Stomach (tissue), 4 donors: ENCODE measurements at regions not wholly inside any gene's neighbourhood (a gene's known extent, or its start where the extent isn't known, plus 50 kb on each side); places are given as distances from the start of the nearest gene placed in this dataset.

ENCODE experiments used
- EP300 ChIP-seq: sonication (generic); formaldehyde crosslinking; IDR thresholded peaks from one replicate; pipeline ENCODE4 v1.6.1; 2017; ENCODE audit warnings: antibody characterized with exemption
- POLR2A ChIP-seq, 4 donors: fragments of 450-650 bp; IDR thresholded peaks; one replicate each; pipeline ENCODE4 v1.6.1; 2016; ENCODE audit warnings: antibody characterized with exemption in 4 of 4, control low read depth in 2 of 4, mild to moderate bottlenecking in 1 of 4, moderate library complexity in 1 of 4
- POLR2AphosphoS5 ChIP-seq, 3 donors: sonication (generic); formaldehyde crosslinking; IDR thresholded peaks; one replicate each; pipeline ENCODE4 v1.6.1; 2016; ENCODE audit warnings: antibody characterized with exemption in 3 of 3
- TF ChIP-seq, protein P1 (sequence below), 7 experiments: fragments of 450-650 bp in 4 of 7; fragments of 200-600 bp in 3 of 7; sonication (generic) in 3 of 7; IDR thresholded peaks; one replicate each; pipeline ENCODE4 v1.5.1; 2016 to 2019; ENCODE audit warnings: antibody characterized with exemption in 7 of 7, control low read depth in 2 of 7, mild to moderate bottlenecking in 1 of 7

DNA sequence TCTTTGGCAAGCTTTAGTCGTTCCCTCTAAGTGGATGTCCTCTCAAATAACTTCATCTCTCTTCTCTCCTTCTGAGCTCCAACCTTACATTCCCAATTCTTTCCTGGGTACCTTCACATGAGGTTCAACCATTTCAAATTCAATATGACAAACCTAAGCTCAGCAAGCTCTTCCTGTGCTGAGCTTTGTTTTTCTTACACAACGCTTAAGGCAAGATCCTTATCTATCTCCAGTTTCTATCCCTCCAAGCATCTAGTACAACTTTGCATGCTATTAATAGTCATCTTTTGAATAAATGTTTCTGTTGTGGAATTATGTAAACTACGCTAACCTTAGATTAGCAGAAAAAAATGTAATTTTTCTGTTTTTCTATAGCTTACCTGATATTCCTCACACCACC is 63.7 kb upstream of the IFNG-AS1 start:
- TF ChIP-seq, protein P1, sequence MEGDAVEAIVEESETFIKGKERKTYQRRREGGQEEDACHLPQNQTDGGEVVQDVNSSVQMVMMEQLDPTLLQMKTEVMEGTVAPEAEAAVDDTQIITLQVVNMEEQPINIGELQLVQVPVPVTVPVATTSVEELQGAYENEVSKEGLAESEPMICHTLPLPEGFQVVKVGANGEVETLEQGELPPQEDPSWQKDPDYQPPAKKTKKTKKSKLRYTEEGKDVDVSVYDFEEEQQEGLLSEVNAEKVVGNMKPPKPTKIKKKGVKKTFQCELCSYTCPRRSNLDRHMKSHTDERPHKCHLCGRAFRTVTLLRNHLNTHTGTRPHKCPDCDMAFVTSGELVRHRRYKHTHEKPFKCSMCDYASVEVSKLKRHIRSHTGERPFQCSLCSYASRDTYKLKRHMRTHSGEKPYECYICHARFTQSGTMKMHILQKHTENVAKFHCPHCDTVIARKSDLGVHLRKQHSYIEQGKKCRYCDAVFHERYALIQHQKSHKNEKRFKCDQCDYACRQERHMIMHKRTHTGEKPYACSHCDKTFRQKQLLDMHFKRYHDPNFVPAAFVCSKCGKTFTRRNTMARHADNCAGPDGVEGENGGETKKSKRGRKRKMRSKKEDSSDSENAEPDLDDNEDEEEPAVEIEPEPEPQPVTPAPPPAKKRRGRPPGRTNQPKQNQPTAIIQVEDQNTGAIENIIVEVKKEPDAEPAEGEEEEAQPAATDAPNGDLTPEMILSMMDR (IDR thresholded peaks at IDR 0.05) = no peak
- TF ChIP-seq EP300 (no peak), POLR2A (IDR thresholded peaks at IDR 0.05) (no peak), POLR2AphosphoS5 (IDR thresholded peaks at IDR 0.05) (no peak)
